GM12878 (cell line): ENCODE measurements at regions not wholly inside any gene's neighbourhood (a gene's known extent, or its start where the extent isn't known, plus 50 kb on each side); places are given as distances from the start of the nearest gene placed in this dataset.

Experiments
- CHD2 ChIP-seq: IDR thresholded peaks from 2 replicates; pipeline ENCODE4 v1.6.1; 2011; ENCODE audit warnings: low read depth, low read length, improper control_type of control experiment, borderline replicate concordance
- EP300 ChIP-seq, 2 experiments: fragments of 150-350 bp in 1 of 2; IDR thresholded peaks; 2 replicates each; pipeline ENCODE4 v1.6.1; 2011 to 2012; ENCODE audit warnings: low read depth in 2 of 2, low read length in 2 of 2, borderline replicate concordance in 1 of 2, improper control_type of control experiment in 1 of 2, inconsistent platforms in 1 of 2; ENCODE audit not compliant: control insufficient read depth in 1 of 2
- POLR2AphosphoS5 ChIP-seq: IDR thresholded peaks from 2 replicates; pipeline ENCODE4 v1.6.1; 2011; ENCODE audit warnings: mild to moderate bottlenecking, low read length, inconsistent platforms
- SIN3A ChIP-seq: IDR thresholded peaks from 2 replicates; pipeline ENCODE4 v1.6.1; 2012; ENCODE audit warnings: low read depth, low read length, improper control_type of control experiment
- TF ChIP-seq, protein P1 (sequence below), 3 experiments: IDR thresholded peaks in 2 of 3; conservative IDR thresholded peaks in 1 of 3; 2 replicates each; pipeline ENCODE4 v1.5.1; 2011; ENCODE audit warnings: low read depth in 3 of 3, low read length in 3 of 3, mild to moderate bottlenecking in 3 of 3, control low read depth in 2 of 3, moderate library complexity in 2 of 3, inconsistent platforms in 1 of 3, mixed read lengths in 1 of 3; ENCODE audit not compliant: control insufficient read depth in 2 of 3, insufficient read depth in 1 of 3; ENCODE audit errors: extremely low read depth in 1 of 3

DNA sequence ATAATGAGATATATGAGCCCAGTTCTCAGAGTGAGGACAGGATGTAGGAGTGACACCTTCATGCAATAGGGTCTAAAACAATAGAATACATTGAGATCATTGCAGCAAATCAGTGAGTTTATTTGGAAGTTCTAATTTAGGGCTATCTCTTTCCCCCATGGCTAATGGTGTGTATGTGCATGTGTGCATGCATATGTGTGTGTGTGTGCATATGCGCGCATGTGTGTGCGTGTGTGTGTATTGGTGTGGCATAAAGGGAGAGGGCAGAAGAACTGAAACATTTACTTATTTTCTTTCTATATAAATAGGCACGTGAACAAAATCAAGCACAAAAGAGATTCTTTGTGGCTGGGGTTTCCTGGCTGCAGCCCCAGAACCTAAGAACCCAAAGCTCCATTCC, 115.7 kb upstream of the VEPH1 start:
- TF ChIP-seq EP300 (IDR thresholded peaks at IDR 0.05; ENCODE audit: borderline replicate concordance in 1 of 2, control insufficient read depth in 1 of 2, low read depth in 2 of 2, low read length in 2 of 2) (no peak), CHD2 (no peak), POLR2AphosphoS5 (no peak), SIN3A (no peak)
- TF ChIP-seq, protein P1, sequence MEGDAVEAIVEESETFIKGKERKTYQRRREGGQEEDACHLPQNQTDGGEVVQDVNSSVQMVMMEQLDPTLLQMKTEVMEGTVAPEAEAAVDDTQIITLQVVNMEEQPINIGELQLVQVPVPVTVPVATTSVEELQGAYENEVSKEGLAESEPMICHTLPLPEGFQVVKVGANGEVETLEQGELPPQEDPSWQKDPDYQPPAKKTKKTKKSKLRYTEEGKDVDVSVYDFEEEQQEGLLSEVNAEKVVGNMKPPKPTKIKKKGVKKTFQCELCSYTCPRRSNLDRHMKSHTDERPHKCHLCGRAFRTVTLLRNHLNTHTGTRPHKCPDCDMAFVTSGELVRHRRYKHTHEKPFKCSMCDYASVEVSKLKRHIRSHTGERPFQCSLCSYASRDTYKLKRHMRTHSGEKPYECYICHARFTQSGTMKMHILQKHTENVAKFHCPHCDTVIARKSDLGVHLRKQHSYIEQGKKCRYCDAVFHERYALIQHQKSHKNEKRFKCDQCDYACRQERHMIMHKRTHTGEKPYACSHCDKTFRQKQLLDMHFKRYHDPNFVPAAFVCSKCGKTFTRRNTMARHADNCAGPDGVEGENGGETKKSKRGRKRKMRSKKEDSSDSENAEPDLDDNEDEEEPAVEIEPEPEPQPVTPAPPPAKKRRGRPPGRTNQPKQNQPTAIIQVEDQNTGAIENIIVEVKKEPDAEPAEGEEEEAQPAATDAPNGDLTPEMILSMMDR (IDR thresholded peaks at IDR 0.05 in 2 of 3, conservative IDR thresholded peaks at IDR 0.05 in 1 of 3; ENCODE audit: control insufficient read depth in 2 of 3, extremely low read depth in 1 of 3, insufficient read depth in 1 of 3, low read depth in 3 of 3, low read length in 3 of 3) = no peak
